ENCODE measurements at regions not wholly inside any gene's neighbourhood (a gene's known extent, or its start where the extent isn't known, plus 50 kb on each side); places are given as distances from the start of the nearest gene placed in this dataset.

DNA sequence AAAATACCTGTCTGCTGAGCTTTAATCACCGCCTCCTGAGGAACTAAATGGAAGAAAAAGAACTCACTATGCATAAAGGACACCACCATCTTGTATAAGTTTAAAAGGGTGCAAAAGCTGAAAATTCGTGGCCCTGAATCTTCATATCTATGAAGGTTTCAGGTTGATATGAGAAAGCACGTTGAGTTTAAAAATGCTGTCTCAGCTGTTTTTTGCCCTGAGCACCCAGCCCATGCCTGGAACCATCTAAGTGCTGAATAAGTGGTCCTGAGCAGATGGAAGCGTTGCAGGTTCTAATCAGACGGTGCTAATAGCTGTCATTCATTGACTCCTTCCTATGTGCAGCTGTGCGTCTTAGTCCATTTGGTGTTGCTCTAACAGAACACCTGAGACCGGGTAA is 467.4 kb downstream of the EIPR1 start:
- intact Hi-C loops (cut with DNase I; ENCODE audit: low total_unique reads): no loop called here

DNA sequence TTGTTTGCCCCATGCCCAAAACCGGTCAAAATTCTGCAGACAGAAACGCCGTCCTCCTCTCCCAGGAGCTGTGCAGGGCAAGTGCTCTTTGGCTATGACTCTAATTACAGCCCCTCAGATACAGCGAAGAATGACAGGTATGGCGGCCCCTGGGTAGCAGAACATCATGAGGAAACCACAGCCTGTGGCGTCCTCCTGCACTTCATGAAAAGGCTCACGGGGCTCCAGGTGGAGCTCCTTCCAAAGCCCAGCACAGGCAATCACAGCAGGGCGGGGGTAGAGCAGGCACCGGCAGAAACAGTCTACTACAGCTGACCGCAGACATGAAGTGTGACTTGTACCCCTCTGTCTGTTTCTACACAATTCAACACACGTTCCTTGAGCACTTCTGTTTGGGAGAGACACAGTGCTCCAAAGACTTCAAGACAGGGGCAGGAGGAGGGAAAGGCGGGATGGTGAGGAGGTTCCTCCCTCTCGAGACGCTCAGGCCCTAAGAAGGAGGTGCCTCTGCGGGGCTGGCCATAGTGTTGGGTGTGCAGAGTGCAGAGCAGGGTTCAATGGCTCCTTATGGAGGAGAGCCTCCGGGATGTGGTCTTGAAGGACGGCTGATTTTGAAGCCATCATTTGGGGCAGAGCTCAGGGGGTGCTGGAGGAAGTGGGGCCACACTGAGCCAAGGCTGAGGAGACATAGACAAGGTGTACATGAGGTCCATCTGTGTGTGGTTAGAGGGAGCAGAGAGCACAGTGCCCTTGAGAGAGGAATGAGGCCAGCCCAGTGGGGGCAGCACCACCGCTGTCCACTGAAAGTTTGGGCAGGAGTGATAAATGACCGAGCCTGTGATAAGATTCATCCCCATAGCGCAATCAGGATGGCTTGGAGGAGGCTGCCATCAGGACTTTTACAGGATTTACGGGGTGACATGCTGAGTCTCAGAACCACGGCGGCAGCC is 468.3 kb downstream of the EIPR1 start:
- WGBS, 2 donors (ENCODE audit: low coverage in 1 of 2): 83% methylated on average over 23 of the region's 23 CpGs; no CpG with 5 or more reads in 1 of the 2 donors
- H3K4me1 ChIP-seq: no peaks in the 10 kb centered on the region
- no peaks in the 10 kb centered on the region for H3K9me3 ChIP-seq
- intact Hi-C loops (cut with DNase I; ENCODE audit: low total_unique reads) (no loop called here), in situ Hi-C loops (cut with MboI; ENCODE audit: low pct_ligation_motif_present in 1 of 4, low pct_unique_long_range_greater_than_20kb in 1 of 4, low sequenced_read_pairs in 3 of 4) (no loop called here)
- TF ChIP-seq POLR2AphosphoS5 (IDR thresholded peaks at IDR 0.05) (no peak), POLR2A (IDR thresholded peaks at IDR 0.05) (no peak), EP300 (IDR thresholded peaks at IDR 0.05; ENCODE audit: low read depth) (no peak)
- TF ChIP-seq, protein P1, sequence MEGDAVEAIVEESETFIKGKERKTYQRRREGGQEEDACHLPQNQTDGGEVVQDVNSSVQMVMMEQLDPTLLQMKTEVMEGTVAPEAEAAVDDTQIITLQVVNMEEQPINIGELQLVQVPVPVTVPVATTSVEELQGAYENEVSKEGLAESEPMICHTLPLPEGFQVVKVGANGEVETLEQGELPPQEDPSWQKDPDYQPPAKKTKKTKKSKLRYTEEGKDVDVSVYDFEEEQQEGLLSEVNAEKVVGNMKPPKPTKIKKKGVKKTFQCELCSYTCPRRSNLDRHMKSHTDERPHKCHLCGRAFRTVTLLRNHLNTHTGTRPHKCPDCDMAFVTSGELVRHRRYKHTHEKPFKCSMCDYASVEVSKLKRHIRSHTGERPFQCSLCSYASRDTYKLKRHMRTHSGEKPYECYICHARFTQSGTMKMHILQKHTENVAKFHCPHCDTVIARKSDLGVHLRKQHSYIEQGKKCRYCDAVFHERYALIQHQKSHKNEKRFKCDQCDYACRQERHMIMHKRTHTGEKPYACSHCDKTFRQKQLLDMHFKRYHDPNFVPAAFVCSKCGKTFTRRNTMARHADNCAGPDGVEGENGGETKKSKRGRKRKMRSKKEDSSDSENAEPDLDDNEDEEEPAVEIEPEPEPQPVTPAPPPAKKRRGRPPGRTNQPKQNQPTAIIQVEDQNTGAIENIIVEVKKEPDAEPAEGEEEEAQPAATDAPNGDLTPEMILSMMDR (IDR thresholded peaks at IDR 0.05): no peak
- no peak overlapping the region for H3K27ac ChIP-seq
- no peak for DNase-seq
- H3K4me3 ChIP-seq: no peak overlapping the region
- no peaks in the 10 kb centered on the region for H3K36me3 ChIP-seq
- no peaks in the 10 kb centered on the region for H3K27me3 ChIP-seq

More for the DNA sequence above, 467.4 kb downstream of the EIPR1 start:
- WGBS, 2 donors (ENCODE audit: low coverage in 1 of 2): 87 to 94% methylated on average over 3 to 7 of the region's 7 CpGs
- no peaks in the 10 kb centered on the region for H3K4me1 ChIP-seq
- no peak overlapping the region for H3K4me3 ChIP-seq
- peaks cover 0 to under 1% of the 10 kb centered on the region in 2 donors for H3K9me3 ChIP-seq
- H3K36me3 ChIP-seq: no peaks in the 10 kb centered on the region
- H3K27me3 ChIP-seq: no peaks in the 10 kb centered on the region
- TF ChIP-seq POLR2A (IDR thresholded peaks at IDR 0.05) (no peak), POLR2AphosphoS5 (IDR thresholded peaks at IDR 0.05) (no peak), EP300 (IDR thresholded peaks at IDR 0.05; ENCODE audit: low read depth) (no peak)
- TF ChIP-seq, protein P1 (IDR thresholded peaks at IDR 0.05): no peak
- H3K27ac ChIP-seq: no peak overlapping the region
- in situ Hi-C loops (cut with MboI; ENCODE audit: low pct_ligation_motif_present in 1 of 4, low pct_unique_long_range_greater_than_20kb in 1 of 4, low sequenced_read_pairs in 3 of 4): no loop called here
- DNase-seq: no peak

DNA sequence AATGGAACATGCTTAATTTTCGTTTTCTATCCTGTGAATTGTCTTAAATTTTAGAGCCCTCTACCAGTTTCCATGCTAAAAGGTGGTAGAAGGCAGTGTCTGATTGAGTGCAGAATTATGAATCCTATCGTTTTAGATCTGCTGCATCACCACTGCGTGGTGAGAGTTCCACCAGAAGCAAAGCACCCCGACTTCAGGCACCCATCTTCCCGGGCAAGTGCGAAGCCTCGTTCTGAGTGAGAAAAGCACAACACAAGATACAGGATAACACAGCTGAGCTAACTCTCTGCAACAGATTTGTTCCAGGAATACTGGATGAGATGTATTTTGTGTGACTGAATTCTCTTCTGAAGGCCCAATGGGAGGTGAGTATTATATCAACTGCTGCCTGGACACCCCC is 471.5 kb downstream of the EIPR1 start:
- no peaks in the 10 kb centered on the region for H3K36me3 ChIP-seq
- H3K9me3 ChIP-seq: no peaks in the 10 kb centered on the region
- H3K27me3 ChIP-seq: no peaks in the 10 kb centered on the region
- WGBS, 2 donors (ENCODE audit: low coverage in 1 of 2): 86 to 94% methylated on average over 6 to 7 of the region's 7 CpGs
- no peak for DNase-seq
- intact Hi-C loops (cut with DNase I; ENCODE audit: low total_unique reads): no loop called here
- in situ Hi-C loops (cut with MboI; ENCODE audit: low pct_ligation_motif_present in 1 of 4, low pct_unique_long_range_greater_than_20kb in 1 of 4, low sequenced_read_pairs in 3 of 4): no loop called here
- no peak overlapping the region for H3K4me3 ChIP-seq
- no peak overlapping the region for H3K27ac ChIP-seq
- TF ChIP-seq, protein P1 (IDR thresholded peaks at IDR 0.05): no peak
- TF ChIP-seq POLR2AphosphoS5 (IDR thresholded peaks at IDR 0.05) (no peak), EP300 (IDR thresholded peaks at IDR 0.05; ENCODE audit: low read depth) (no peak), POLR2A (IDR thresholded peaks at IDR 0.05) (no peak)
- H3K4me1 ChIP-seq: no peaks in the 10 kb centered on the region

DNA sequence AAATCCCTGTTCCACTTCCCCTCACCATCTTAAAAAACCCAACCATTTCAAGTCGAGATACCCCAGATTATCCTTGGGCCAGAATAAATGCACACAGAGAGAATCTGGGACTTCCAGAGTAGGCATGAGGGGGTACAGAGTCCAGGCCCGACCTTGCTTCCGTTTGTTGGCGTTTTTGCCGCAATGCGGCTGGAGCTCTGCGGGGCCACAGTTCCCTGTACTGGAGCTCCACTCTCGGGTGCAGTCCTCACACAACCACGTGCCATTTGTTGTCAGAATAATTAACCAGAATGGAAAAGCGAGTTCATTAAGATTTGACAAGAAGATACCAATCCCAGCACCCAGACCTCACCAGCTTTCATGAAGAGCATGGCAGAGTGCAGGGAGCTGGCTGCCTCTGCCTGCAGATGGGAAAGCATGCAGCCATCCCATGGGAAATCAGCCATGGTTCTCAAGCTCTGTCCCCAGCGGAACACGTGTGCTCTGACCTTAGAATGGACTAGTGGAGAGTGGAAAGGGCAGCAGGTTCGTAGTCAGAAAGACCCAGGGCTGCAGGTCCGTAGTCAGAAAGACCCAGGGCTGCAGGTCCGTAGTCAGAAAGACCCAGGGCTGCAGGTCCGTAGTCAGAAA is 472.8 kb downstream of the EIPR1 start:
- H3K4me3 ChIP-seq: no peak overlapping the region
- H3K4me1 ChIP-seq: no peaks in the 10 kb centered on the region
- intact Hi-C loops (cut with DNase I; ENCODE audit: low total_unique reads): no loop called here
- in situ Hi-C loops (cut with MboI; ENCODE audit: low pct_ligation_motif_present in 1 of 4, low pct_unique_long_range_greater_than_20kb in 1 of 4, low sequenced_read_pairs in 3 of 4): no loop called here
- H3K27ac ChIP-seq: no peak overlapping the region
- no peak for DNase-seq
- H3K27me3 ChIP-seq: no peaks in the 10 kb centered on the region
- TF ChIP-seq, protein P1 (IDR thresholded peaks at IDR 0.05): no peak
- TF ChIP-seq POLR2AphosphoS5 (IDR thresholded peaks at IDR 0.05): no peak
- no peak for TF ChIP-seq EP300 (IDR thresholded peaks at IDR 0.05; ENCODE audit: low read depth)
- no peak for TF ChIP-seq POLR2A (IDR thresholded peaks at IDR 0.05)
- no peaks in the 10 kb centered on the region for H3K9me3 ChIP-seq
- WGBS, 2 donors (ENCODE audit: low coverage in 1 of 2): 85 to 87% methylated on average over 13 to 15 of the region's 16 CpGs
- H3K36me3 ChIP-seq: no peaks in the 10 kb centered on the region
